HCT116 (cell line): ENCODE measurements at regions not wholly inside any gene's neighbourhood (a gene's known extent, or its start where the extent isn't known, plus 50 kb on each side); places are given as distances from the start of the nearest gene placed in this dataset.

ENCODE experiments used
- CEBPB ChIP-seq: IDR thresholded peaks from 2 replicates; pipeline ENCODE4 v1.6.1; 2012; ENCODE audit warnings: low read depth
- CTCF ChIP-seq, 3 experiments: fragments of 200-600 bp in 1 of 3; sonication (generic) in 1 of 3; IDR thresholded peaks in 2 of 3; conservative IDR thresholded peaks in 1 of 3; 2 replicates each; pipeline ENCODE4 v1.5.1; 2012 to 2017; ENCODE audit warnings: low read depth in 2 of 3, low read length in 2 of 3, antibody characterized with exemption in 1 of 3, borderline replicate concordance in 1 of 3, control low read depth in 1 of 3, mild to moderate bottlenecking in 1 of 3, mixed read lengths in 1 of 3, mixed run types in 1 of 3, moderate library complexity in 1 of 3; ENCODE audit not compliant: insufficient read depth in 1 of 3
- EZH2phosphoT487 ChIP-seq: fragments of 200-600 bp; IDR thresholded peaks from 2 replicates; pipeline ENCODE4 v1.6.1; 2018; ENCODE audit warnings: antibody characterized with exemption, borderline replicate concordance
- POLR2AphosphoS5 ChIP-seq: IDR thresholded peaks from 2 replicates; pipeline ENCODE4 v1.6.1; 2011; ENCODE audit warnings: mild to moderate bottlenecking, low read depth, low read length, moderate library complexity
- SP1 ChIP-seq: IDR thresholded peaks from 2 replicates; pipeline ENCODE4 v1.6.1; 2012; ENCODE audit warnings: low read depth
- ZNF274 ChIP-seq: fragments of 200-500 bp; sonication (Bioruptor generic); IDR thresholded peaks from 2 replicates; pipeline ENCODE4 v1.6.1; 2014; ENCODE audit warnings: mild to moderate bottlenecking, low read depth, low read length, inconsistent platforms

- TF ChIP-seq CTCF (IDR thresholded peaks at IDR 0.05 in 2 of 3, conservative IDR thresholded peaks at IDR 0.05 in 1 of 3; ENCODE audit: borderline replicate concordance in 1 of 3, insufficient read depth in 1 of 3, low read depth in 2 of 3, low read length in 2 of 3) (no peak), POLR2AphosphoS5 (no peak), CEBPB (no peak), ZNF274 (no peak), SP1 (no peak), EZH2phosphoT487 (no peak)
Measured at GRCh38 chrX:40147971-40148370, 50.2 kb upstream of the BCOR start.
